ENCODE measurements at regions not wholly inside any gene's neighbourhood (a gene's known extent, or its start where the extent isn't known, plus 50 kb on each side); places are given as distances from the start of the nearest gene placed in this dataset.

GRCh38 chr12:131367983-131368667, 342.8 kb upstream of the SFSWAP start:
- Mint-ChIP-seq H3K9me3 (ENCODE audit: unreplicated experiment) (no peaks in the 10 kb centered on the region), H3K4me3 (ENCODE audit: unreplicated experiment) (no peak overlapping the region), H3K27ac (ENCODE audit: low read depth, unreplicated experiment) (no peak overlapping the region), H3K27me3 (ENCODE audit: insufficient read depth, unreplicated experiment) (peaks cover 24% of the 10 kb centered on the region), H3K36me3 (ENCODE audit: insufficient read depth, unreplicated experiment) (peaks cover 4% of the 10 kb centered on the region), H3K4me1 (ENCODE audit: insufficient read depth, unreplicated experiment) (no peaks in the 10 kb centered on the region)
- CTCF ChIA-PET = no interaction called here
- intact Hi-C loops (cut with micrococcal nuclease) = no loop called here
- no TSS peak for BruUV-seq (replicated peaks)
- DNase-seq (ENCODE audit: unreplicated experiment) = no peak
- TF ChIP-seq CTCF (IDR thresholded peaks at IDR 0.05; ENCODE audit: unreplicated experiment) = no peak
- POLR2A ChIA-PET = no interaction called here

GRCh38 chr12:131368668-131369071, 342.2 kb upstream of the SFSWAP start:
- Mint-ChIP-seq H3K9me3 (ENCODE audit: unreplicated experiment) (no peaks in the 10 kb centered on the region), H3K4me3 (ENCODE audit: unreplicated experiment) (no peak overlapping the region), H3K4me1 (ENCODE audit: insufficient read depth, unreplicated experiment) (no peaks in the 10 kb centered on the region), H3K36me3 (ENCODE audit: insufficient read depth, unreplicated experiment) (peaks cover 4% of the 10 kb centered on the region), H3K27me3 (ENCODE audit: insufficient read depth, unreplicated experiment) (peaks cover 19% of the 10 kb centered on the region), H3K27ac (ENCODE audit: low read depth, unreplicated experiment) (no peak overlapping the region)
- no peak for TF ChIP-seq CTCF (IDR thresholded peaks at IDR 0.05; ENCODE audit: unreplicated experiment)
- POLR2A ChIA-PET = no interaction called here
- DNase-seq (ENCODE audit: unreplicated experiment) = no peak
- CTCF ChIA-PET = no interaction called here
- BruUV-seq (replicated peaks) = no TSS peak
- intact Hi-C loops (cut with micrococcal nuclease) = no loop called here

- Mint-ChIP-seq H3K9me3 (ENCODE audit: unreplicated experiment) (no peaks in the 10 kb centered on the region), H3K4me3 (ENCODE audit: unreplicated experiment) (no peak overlapping the region), H3K27ac (ENCODE audit: low read depth, unreplicated experiment) (no peak overlapping the region), H3K4me1 (ENCODE audit: insufficient read depth, unreplicated experiment) (no peaks in the 10 kb centered on the region), H3K36me3 (ENCODE audit: insufficient read depth, unreplicated experiment) (peaks cover 4% of the 10 kb centered on the region), H3K27me3 (ENCODE audit: insufficient read depth, unreplicated experiment) (peaks cover 13% of the 10 kb centered on the region)
- intact Hi-C loops (cut with micrococcal nuclease) = no loop called here
- no TSS peak for BruUV-seq (replicated peaks)
- no peak for TF ChIP-seq CTCF (IDR thresholded peaks at IDR 0.05; ENCODE audit: unreplicated experiment)
- ChIA-PET POLR2A (no interaction called here), CTCF (no interaction called here)
- no peak for DNase-seq (ENCODE audit: unreplicated experiment)
These were observed 341.6 kb upstream of the SFSWAP start for GRCh38 chr12:131369094-131369845.

DNA sequence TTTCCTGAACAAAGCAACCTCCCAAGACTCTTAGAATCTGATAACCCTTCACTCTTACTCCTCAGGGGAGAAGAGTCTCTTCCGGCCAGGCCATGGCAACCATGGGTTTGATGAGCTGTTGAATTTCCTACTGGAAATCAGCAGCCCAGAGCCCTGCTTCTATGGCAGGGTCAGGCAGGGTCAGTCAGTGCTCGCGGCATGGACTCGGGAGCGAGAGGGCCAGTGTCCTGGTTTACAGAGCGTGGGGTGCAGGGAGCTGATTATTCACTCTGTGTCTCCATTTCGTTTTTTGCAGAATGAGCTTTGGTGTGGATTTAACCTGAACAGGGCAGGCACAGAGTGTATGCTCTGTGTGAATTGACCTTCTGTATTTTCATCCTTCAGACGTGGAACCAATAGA, 340.6 kb upstream of the SFSWAP start:
- Mint-ChIP-seq H3K27me3 (ENCODE audit: insufficient read depth, unreplicated experiment) (peaks cover 2% of the 10 kb centered on the region), H3K9me3 (ENCODE audit: unreplicated experiment) (no peaks in the 10 kb centered on the region), H3K4me3 (ENCODE audit: unreplicated experiment) (no peak overlapping the region), H3K4me1 (ENCODE audit: insufficient read depth, unreplicated experiment) (no peaks in the 10 kb centered on the region), H3K27ac (ENCODE audit: low read depth, unreplicated experiment) (no peak overlapping the region), H3K36me3 (ENCODE audit: insufficient read depth, unreplicated experiment) (peaks cover 4% of the 10 kb centered on the region)
- CTCF ChIA-PET = no interaction called here
- no TSS peak for BruUV-seq (replicated peaks)
- TF ChIP-seq CTCF (IDR thresholded peaks at IDR 0.05; ENCODE audit: unreplicated experiment) = no peak
- intact Hi-C loops (cut with micrococcal nuclease) = no loop called here
- POLR2A ChIA-PET = no interaction called here
- DNase-seq (ENCODE audit: unreplicated experiment) = no peak

Data from MCF 10A (cell line).